H9 (cell line): ENCODE measurements at regions not wholly inside any gene's neighbourhood (a gene's known extent, or its start where the extent isn't known, plus 50 kb on each side); places are given as distances from the start of the nearest gene placed in this dataset.

Source experiments
- DNase-seq: peaks from one replicate; pipeline ENCODE4 v3.0.0-alpha.2; 2017
- H2AFZ ChIP-seq: one replicate; pipeline ENCODE4 v1.6.1; 2013; ENCODE audit warnings: mild to moderate bottlenecking, low read length, control low read depth, moderate library complexity
- H2AK5ac ChIP-seq: 2 replicates; pipeline ENCODE4 v1.6.1; 2013; ENCODE audit warnings: low read length, control low read depth, mixed read lengths; ENCODE audit not compliant: insufficient read length
- H2BK120ac ChIP-seq: one replicate; pipeline ENCODE4 v1.6.1; 2013; ENCODE audit warnings: low read depth, mild to moderate bottlenecking, low read length, control low read depth, inconsistent platforms; ENCODE audit not compliant: poor library complexity, severe bottlenecking
- H2BK12ac ChIP-seq: 2 replicates; pipeline ENCODE4 v1.6.1; 2013; ENCODE audit warnings: low read length, control low read depth, mixed read lengths, low read depth; ENCODE audit not compliant: insufficient read length
- H2BK15ac ChIP-seq: 2 replicates; pipeline ENCODE4 v1.6.1; 2013; ENCODE audit warnings: low read depth, low read length, control low read depth
- H2BK20ac ChIP-seq: one replicate; pipeline ENCODE4 v1.6.1; 2013; ENCODE audit warnings: low read depth, mild to moderate bottlenecking, low read length, control low read depth, inconsistent platforms; ENCODE audit not compliant: poor library complexity, severe bottlenecking
- H2BK5ac ChIP-seq: 2 replicates; pipeline ENCODE4 v1.6.1; 2013; ENCODE audit warnings: low read length, control low read depth, mixed read lengths; ENCODE audit not compliant: insufficient read length
- H3K14ac ChIP-seq: 2 replicates; pipeline ENCODE4 v1.6.1; 2013; ENCODE audit warnings: low read length, control low read depth; ENCODE audit not compliant: insufficient read depth
- H3K18ac ChIP-seq: 2 replicates; pipeline ENCODE4 v1.6.1; 2013; ENCODE audit warnings: low read depth, mild to moderate bottlenecking, mixed read lengths, low read length, control low read depth; ENCODE audit not compliant: insufficient read length
- H3K23ac ChIP-seq: 2 replicates; pipeline ENCODE4 v1.6.1; 2013; ENCODE audit warnings: low read length, control low read depth, mixed read lengths, low read depth; ENCODE audit not compliant: insufficient read length
- H3K23me2 ChIP-seq: 2 replicates; pipeline ENCODE4 v1.6.1; 2013; ENCODE audit warnings: low read depth, mild to moderate bottlenecking, mixed read lengths, low read length, control low read depth; ENCODE audit not compliant: insufficient read length, poor library complexity, severe bottlenecking
- H3K27ac ChIP-seq: 2 replicates; pipeline ENCODE4 v1.5.1; 2013; ENCODE audit warnings: low read length, control low read depth, mixed read lengths, low read depth; ENCODE audit not compliant: insufficient read length
- H3K27me3 ChIP-seq: 2 replicates; pipeline ENCODE4 v1.6.1; 2013; ENCODE audit warnings: low read length, control low read depth, inconsistent platforms; ENCODE audit not compliant: insufficient read depth
- H3K4ac ChIP-seq: 2 replicates; pipeline ENCODE4 v1.6.1; 2013; ENCODE audit warnings: low read depth, mild to moderate bottlenecking, control low read depth, inconsistent platforms, low read length, moderate library complexity
- H3K4me1 ChIP-seq: 2 replicates; pipeline ENCODE4 v1.6.1; 2013; ENCODE audit warnings: low read length, control low read depth, inconsistent platforms; ENCODE audit not compliant: insufficient read depth
- H3K4me2 ChIP-seq: 2 replicates; pipeline ENCODE4 v1.6.1; 2013; ENCODE audit warnings: low read length, control low read depth, mixed read lengths; ENCODE audit not compliant: insufficient read length, insufficient read depth
- H3K56ac ChIP-seq: 2 replicates; pipeline ENCODE4 v1.6.1; 2013; ENCODE audit warnings: low read depth, mild to moderate bottlenecking, mixed read lengths, low read length, control low read depth; ENCODE audit not compliant: insufficient read length
- H3K79me1 ChIP-seq: 2 replicates; pipeline ENCODE4 v1.6.1; 2013; ENCODE audit warnings: low read depth, mild to moderate bottlenecking, moderate library complexity, low read length, control low read depth, inconsistent platforms; ENCODE audit not compliant: insufficient read depth, poor library complexity, severe bottlenecking
- H3K79me2 ChIP-seq: 2 replicates; pipeline ENCODE4 v1.6.1; 2013; ENCODE audit warnings: low read length, control low read depth, inconsistent platforms; ENCODE audit not compliant: insufficient read depth
- H3K9ac ChIP-seq: 2 replicates; pipeline ENCODE4 v1.6.1; 2013; ENCODE audit warnings: low read length, control low read depth, mixed read lengths; ENCODE audit not compliant: insufficient read length; ENCODE audit errors: extremely low read depth
- H3K9me3 ChIP-seq: one replicate; pipeline ENCODE4 v1.6.1; 2013; ENCODE audit warnings: low read depth, low read length, inconsistent platforms; ENCODE audit not compliant: control insufficient read depth
- H3T11ph ChIP-seq: one replicate; pipeline ENCODE4 v1.6.1; 2013; ENCODE audit warnings: mild to moderate bottlenecking, low read length, control low read depth, inconsistent platforms
- H4K20me1 ChIP-seq: one replicate; pipeline ENCODE4 v1.6.1; 2013; ENCODE audit not compliant: control insufficient read depth, insufficient read length, insufficient read depth
- H4K5ac ChIP-seq: 2 replicates; pipeline ENCODE4 v1.6.1; 2013; ENCODE audit warnings: low read depth, mild to moderate bottlenecking, mixed read lengths, low read length, control low read depth; ENCODE audit not compliant: insufficient read length
- H4K8ac ChIP-seq: replicated peaks from 2 replicates; pipeline ENCODE4 v1.6.1; 2013; ENCODE audit warnings: low read length, control low read depth, mixed read lengths, low read depth; ENCODE audit not compliant: insufficient read length
- H4K91ac ChIP-seq: 2 replicates; pipeline ENCODE4 v1.6.1; 2013; ENCODE audit warnings: low read depth, mild to moderate bottlenecking, moderate library complexity, mixed read lengths, low read length, control low read depth; ENCODE audit not compliant: insufficient read length
- H3K27ac Mint-ChIP-seq, 3 experiments: 2 replicates in 2 of 3; 3 replicates in 1 of 3; pipeline ENCODE4 v1.8.0; 2020 to 2021; ENCODE audit warnings: mixed read lengths in 3 of 3, mild to moderate bottlenecking in 1 of 3, moderate library complexity in 1 of 3
- H3K27me3 Mint-ChIP-seq: 2 replicates; pipeline ENCODE4 v1.8.0; 2021; ENCODE audit warnings: low read depth, mild to moderate bottlenecking, moderate library complexity, mixed read lengths
- H3K36me3 Mint-ChIP-seq, 3 experiments: 2 replicates in 2 of 3; 3 replicates in 1 of 3; pipeline ENCODE4 v1.8.0; 2020 to 2021; ENCODE audit warnings: low read depth in 3 of 3, mixed read lengths in 3 of 3; ENCODE audit not compliant: insufficient read depth in 1 of 3
- H3K4me1 Mint-ChIP-seq, 2 experiments: 2 replicates each; pipeline ENCODE4 v1.8.0; 2020; ENCODE audit warnings: mixed read lengths in 2 of 2
- H3K4me3 Mint-ChIP-seq, 2 experiments: 2 replicates in 1 of 2; 3 replicates in 1 of 2; pipeline ENCODE4 v1.8.0; 2020 to 2021; ENCODE audit warnings: mild to moderate bottlenecking in 2 of 2, mixed read lengths in 2 of 2, moderate library complexity in 1 of 2
- H3K9me3 Mint-ChIP-seq, 2 experiments: 2 replicates in 1 of 2; 3 replicates in 1 of 2; pipeline ENCODE4 v1.8.0; 2020; ENCODE audit warnings: mild to moderate bottlenecking in 2 of 2, mixed read lengths in 2 of 2, moderate library complexity in 1 of 2
- CTCF ChIP-seq: fragments of 200-600 bp; sonication (generic); conservative IDR thresholded peaks from 3 replicates; pipeline ENCODE4 v1.8.0; 2021; ENCODE audit warnings: antibody characterized with exemption, mild to moderate bottlenecking
- WGBS: extraction: QIAGEN DNeasy Blood & Tissue Kit; methylation state at CpG from one replicate; pipeline ENCODE4 v1.1.7; 2013; ENCODE audit warnings: missing lambda C conversion rate, low lambda C conversion rate, mixed read lengths; ENCODE audit not compliant: insufficient read length; ENCODE audit errors: extremely low coverage; 5-methylcytosine and 5-hydroxymethylcytosine counted together

- Histone ChIP-seq H3K4me1 (no peaks in the 10 kb centered on the region; the same call in 1 of the 2 replicates), H2BK5ac (no peak overlapping the region), H3K27ac (no peak overlapping the region), H2BK12ac (no peak overlapping the region), H2BK120ac (no peak overlapping the region), H3K23me2 (no peaks in the 10 kb centered on the region), H3K18ac (no peak overlapping the region), H4K91ac (no peak overlapping the region), H3K79me1 (no peaks in the 10 kb centered on the region), H4K5ac (no peak overlapping the region), H4K8ac (no peak overlapping the region), H3K23ac (no peak overlapping the region), H3K9ac (no peak overlapping the region), H2BK15ac (no peak overlapping the region), H2BK20ac (no peak overlapping the region), H3K9me3 (no peaks in the 10 kb centered on the region), H3T11ph (no peak overlapping the region), H3K4me2 (no peak overlapping the region), H3K4ac (no peak overlapping the region), H3K14ac (no peak overlapping the region), H4K20me1 (no peaks in the 10 kb centered on the region), H3K56ac (no peak overlapping the region), H2AFZ (no peak overlapping the region), H3K79me2 (no peaks in the 10 kb centered on the region), H3K27me3 (no peaks in the 10 kb centered on the region), H2AK5ac (no peak overlapping the region)
- Mint-ChIP-seq H3K4me3 (no peak overlapping the region), H3K27ac (no peak overlapping the region), H3K4me1 (peaks cover 7 to 11% of the 10 kb centered on the region in 2 experiments), H3K36me3 (no peaks in the 10 kb centered on the region), H3K9me3 (no peaks in the 10 kb centered on the region), H3K27me3 (no peaks in the 10 kb centered on the region)
- DNase-seq: no peak
- TF ChIP-seq CTCF: no peak
- no CpG with 5 or more reads among the region's 1 CpG for WGBS
Observed at GRCh38 chr7:17535776-17536175, 237.3 kb downstream of the AHR start.
